Tibial artery (tissue), 4 donors: ENCODE measurements at regions not wholly inside any gene's neighbourhood (a gene's known extent, or its start where the extent isn't known, plus 50 kb on each side); places are given as distances from the start of the nearest gene placed in this dataset.

Experiments
- DNase-seq, 2 donors: peaks; one replicate each; pipeline ENCODE4 v3.0.0-alpha.2; 2019
- H3K27ac ChIP-seq, 2 donors: fragments of 200-600 bp; sonication (generic) in 1 of 2; 1 replicate in 1 of 2; 2 replicates in 1 of 2; pipeline ENCODE4 v1.5.1; 2018 to 2019; ENCODE audit warnings: mild to moderate bottlenecking in 1 of 2
- H3K27me3 ChIP-seq, 2 donors: fragments of 200-600 bp; sonication (generic) in 1 of 2; one replicate each; pipeline versions ENCODE4 v1.5.1 to v1.6.0; 2016 to 2019
- H3K36me3 ChIP-seq, 3 donors: fragments of 200-600 bp; sonication (generic) in 2 of 3; one replicate each; pipeline ENCODE4 v1.5.1; 2016 to 2019; ENCODE audit warnings: mild to moderate bottlenecking in 2 of 3
- H3K4me1 ChIP-seq, 4 donors: fragments of 200-600 bp; sonication (generic) in 2 of 4; 1 replicate in 3 of 4; 2 replicates in 1 of 4; pipeline ENCODE4 v1.5.1; 2016 to 2019
- H3K4me3 ChIP-seq, 2 donors: fragments of 200-600 bp; sonication (generic) in 1 of 2; 1 replicate in 1 of 2; 2 replicates in 1 of 2; pipeline ENCODE4 v1.5.1; 2018 to 2019; ENCODE audit warnings: mild to moderate bottlenecking in 2 of 2
- H3K9me3 ChIP-seq, 3 donors: fragments of 200-600 bp; sonication (generic) in 1 of 3; one replicate each; pipeline ENCODE4 v1.5.1; 2016 to 2019
- intact Hi-C: fragments of 100-400 bp; cut with DNase I; formaldehyde crosslinking; loops from one replicate; pipeline ENCODE4 v1.15.0; 2023; ENCODE audit warnings: low total_unique reads
- TF ChIP-seq, protein P1 (sequence below), 2 experiments: fragments of 200-600 bp in 1 of 2; fragments of 450-650 bp in 1 of 2; IDR thresholded peaks; one replicate each; pipeline ENCODE4 v1.5.1; 2017 to 2019; ENCODE audit warnings: antibody characterized with exemption in 2 of 2, mild to moderate bottlenecking in 1 of 2, moderate library complexity in 1 of 2

DNA sequence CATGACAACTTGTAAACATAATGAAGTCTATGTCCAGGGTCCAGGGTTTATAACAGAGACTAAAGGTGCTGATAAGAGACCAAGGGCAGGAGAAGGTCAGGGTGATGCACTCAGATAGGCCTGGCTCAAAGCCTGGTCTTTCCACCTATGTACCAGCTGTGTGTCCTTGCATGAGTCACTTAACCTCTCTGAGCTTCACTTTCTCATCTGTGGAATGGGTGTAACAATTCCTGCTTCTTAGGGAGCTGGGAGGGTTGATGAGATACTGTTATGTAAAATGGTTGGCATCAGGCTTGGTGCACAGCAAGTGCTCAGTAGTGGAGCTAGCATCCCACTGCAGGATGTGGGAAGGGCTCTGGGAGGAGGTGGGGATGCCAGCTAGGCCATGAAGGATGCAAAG is 143.7 kb upstream of the CSF3R start:
- intact Hi-C loops: no loop called here
- Histone ChIP-seq H3K36me3 (no peaks in the 10 kb centered on the region), H3K27ac (no peak overlapping the region), H3K27me3 (peaks cover 0 to 48% of the 10 kb centered on the region in 2 donors), H3K9me3 (no peaks in the 10 kb centered on the region), H3K4me3 (no peak overlapping the region), H3K4me1 (no peaks in the 10 kb centered on the region)
- no peak for DNase-seq
- TF ChIP-seq, protein P1, sequence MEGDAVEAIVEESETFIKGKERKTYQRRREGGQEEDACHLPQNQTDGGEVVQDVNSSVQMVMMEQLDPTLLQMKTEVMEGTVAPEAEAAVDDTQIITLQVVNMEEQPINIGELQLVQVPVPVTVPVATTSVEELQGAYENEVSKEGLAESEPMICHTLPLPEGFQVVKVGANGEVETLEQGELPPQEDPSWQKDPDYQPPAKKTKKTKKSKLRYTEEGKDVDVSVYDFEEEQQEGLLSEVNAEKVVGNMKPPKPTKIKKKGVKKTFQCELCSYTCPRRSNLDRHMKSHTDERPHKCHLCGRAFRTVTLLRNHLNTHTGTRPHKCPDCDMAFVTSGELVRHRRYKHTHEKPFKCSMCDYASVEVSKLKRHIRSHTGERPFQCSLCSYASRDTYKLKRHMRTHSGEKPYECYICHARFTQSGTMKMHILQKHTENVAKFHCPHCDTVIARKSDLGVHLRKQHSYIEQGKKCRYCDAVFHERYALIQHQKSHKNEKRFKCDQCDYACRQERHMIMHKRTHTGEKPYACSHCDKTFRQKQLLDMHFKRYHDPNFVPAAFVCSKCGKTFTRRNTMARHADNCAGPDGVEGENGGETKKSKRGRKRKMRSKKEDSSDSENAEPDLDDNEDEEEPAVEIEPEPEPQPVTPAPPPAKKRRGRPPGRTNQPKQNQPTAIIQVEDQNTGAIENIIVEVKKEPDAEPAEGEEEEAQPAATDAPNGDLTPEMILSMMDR (IDR thresholded peaks at IDR 0.05): no peak

DNA sequence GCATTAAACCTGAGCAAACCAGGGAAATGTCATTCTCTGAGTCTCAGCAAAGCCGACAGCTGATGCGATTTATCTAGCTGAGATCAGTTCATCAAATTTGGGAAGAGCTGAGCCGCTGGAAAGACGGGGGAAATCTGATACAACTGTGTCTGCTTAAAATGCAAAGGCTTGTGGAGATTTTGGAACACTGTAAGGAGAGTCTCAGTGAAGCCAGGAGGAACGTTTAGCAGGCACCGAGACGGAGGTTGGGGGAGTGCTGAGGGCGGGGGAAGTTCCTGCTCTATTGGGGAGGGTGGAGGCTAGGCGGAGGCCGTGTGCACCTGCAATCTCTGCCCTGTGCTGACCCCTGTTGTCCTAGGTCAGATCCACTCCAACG is 143.2 kb upstream of the CSF3R start:
- Histone ChIP-seq H3K27me3 (peaks cover 0 to 48% of the 10 kb centered on the region in 2 donors), H3K4me3 (no peak overlapping the region), H3K36me3 (no peaks in the 10 kb centered on the region), H3K27ac (no peak overlapping the region), H3K9me3 (no peaks in the 10 kb centered on the region), H3K4me1 (no peaks in the 10 kb centered on the region)
- TF ChIP-seq, protein P1 (IDR thresholded peaks at IDR 0.05): no peak
- DNase-seq: no peak
- intact Hi-C loops: no loop called here

DNA sequence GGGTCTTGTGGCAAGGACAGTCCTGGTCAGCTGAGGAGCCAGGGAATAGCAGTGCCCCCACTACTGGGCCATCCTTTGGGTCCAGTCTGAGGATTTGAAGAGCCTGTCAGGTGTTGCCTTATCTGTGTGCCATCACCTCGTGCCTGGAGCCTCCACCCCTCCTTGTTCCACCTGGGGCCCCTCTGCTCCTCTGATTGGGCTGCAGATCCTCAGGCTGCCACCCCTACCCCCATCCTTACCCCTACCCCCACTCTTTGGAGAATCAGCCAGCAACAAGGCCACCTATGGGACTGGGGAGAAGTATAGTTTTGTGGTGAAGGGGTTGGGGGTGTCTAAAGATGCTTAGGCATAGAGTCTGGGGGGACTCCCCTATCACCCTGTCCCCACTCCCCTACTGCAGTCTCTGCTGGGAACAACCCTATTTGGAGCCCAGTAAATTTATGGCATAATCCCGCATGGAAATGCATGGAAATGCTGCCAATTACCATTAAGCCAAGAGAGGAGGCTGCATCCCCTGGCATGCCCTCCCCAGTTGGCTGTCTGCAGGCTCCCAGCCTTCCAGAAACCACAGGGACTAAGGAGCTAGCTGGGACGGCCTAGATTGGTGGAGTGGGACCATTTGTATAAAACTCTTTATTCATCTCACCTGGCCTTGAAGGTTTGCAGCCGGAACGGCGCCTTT is 142.7 kb upstream of the CSF3R start:
- Histone ChIP-seq H3K4me3 (no peak overlapping the region), H3K36me3 (no peaks in the 10 kb centered on the region), H3K4me1 (no peaks in the 10 kb centered on the region), H3K9me3 (no peaks in the 10 kb centered on the region), H3K27me3 (peaks cover 0 to 48% of the 10 kb centered on the region in 2 donors), H3K27ac (no peak overlapping the region)
- TF ChIP-seq, protein P1 (IDR thresholded peaks at IDR 0.05): no peak
- no peak for DNase-seq
- intact Hi-C loops: no loop called here

DNA sequence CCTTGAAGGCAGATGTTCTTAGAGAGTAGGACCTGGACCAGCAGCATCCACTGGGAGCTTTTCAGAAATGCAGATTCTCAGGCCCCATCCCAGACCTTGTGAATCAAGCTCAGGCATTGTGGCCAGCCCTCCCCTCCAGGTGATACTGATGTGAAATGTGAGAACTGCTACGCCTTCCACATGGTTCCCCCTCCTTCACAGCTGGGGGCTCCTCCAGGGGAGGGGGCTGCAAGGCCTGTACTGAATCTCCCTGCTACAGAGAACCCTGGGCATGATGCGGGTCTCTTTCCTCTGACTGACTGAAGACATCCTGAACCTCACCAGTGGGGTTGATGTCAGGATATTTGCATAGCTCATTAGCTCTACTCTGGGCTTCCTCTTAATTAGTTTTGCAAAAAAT is 141.8 kb upstream of the CSF3R start:
- Histone ChIP-seq H3K9me3 (no peaks in the 10 kb centered on the region), H3K36me3 (no peaks in the 10 kb centered on the region), H3K4me3 (no peak overlapping the region), H3K27ac (no peak overlapping the region), H3K4me1 (no peaks in the 10 kb centered on the region), H3K27me3 (peaks cover 0 to 48% of the 10 kb centered on the region in 2 donors)
- TF ChIP-seq, protein P1 (IDR thresholded peaks at IDR 0.05): no peak
- DNase-seq: no peak
- intact Hi-C loops: no loop called here

DNA sequence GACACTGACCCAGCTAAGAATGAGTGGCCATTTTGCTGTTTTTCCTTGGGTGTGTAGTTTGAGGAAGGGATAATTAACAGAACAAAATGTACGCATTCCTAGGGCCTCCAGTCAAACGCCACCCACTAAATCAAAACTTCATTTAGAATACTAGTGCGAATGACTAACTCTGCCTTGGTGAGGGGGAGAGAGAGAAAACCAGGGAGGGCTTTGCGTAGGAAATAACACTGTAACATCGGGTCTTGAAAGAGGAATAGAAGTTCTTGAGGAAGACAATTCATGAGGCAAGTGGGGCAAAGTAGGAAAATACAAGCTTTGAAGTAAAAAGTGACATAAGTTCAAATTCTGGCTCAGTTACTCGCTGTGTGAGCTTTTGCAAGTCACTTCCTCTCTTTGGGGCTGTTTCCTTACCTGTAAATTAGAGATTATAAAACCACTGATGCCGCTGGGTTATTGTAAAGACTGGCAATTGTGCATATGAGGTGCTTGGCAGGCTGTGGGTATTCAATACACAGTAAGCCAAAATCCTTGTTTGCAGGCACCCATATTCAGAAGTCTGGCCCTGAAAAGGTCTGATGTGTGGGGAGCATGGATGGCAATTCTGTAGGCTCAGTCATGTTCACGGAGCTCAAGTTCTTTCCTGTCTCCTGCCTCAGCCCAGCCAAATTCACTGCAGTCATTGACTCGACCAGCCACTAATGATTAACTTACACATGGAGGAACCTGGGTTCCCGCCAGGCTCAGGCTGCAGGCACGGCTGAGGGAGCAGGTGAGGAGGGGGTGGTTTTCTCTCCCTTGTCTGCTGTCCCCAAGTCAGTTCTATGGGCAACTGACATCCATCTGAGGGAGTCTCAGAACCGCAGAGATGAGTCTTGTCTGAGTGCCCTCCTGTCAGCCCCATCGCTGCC is 140.3 kb upstream of the CSF3R start:
- Histone ChIP-seq H3K27me3 (peaks cover 0 to 40% of the 10 kb centered on the region in 2 donors), H3K27ac (no peak overlapping the region), H3K9me3 (no peaks in the 10 kb centered on the region), H3K4me1 (no peaks in the 10 kb centered on the region), H3K4me3 (no peak overlapping the region), H3K36me3 (no peaks in the 10 kb centered on the region)
- no peak for DNase-seq
- TF ChIP-seq, protein P1 (IDR thresholded peaks at IDR 0.05): no peak
- intact Hi-C loops: no loop called here
